ENCODE measurements at regions not wholly inside any gene's neighbourhood (a gene's known extent, or its start where the extent isn't known, plus 50 kb on each side); places are given as distances from the start of the nearest gene placed in this dataset.

- DNase-seq (ENCODE audit: low read depth), result no peak
- TF ChIP-seq, protein P1, sequence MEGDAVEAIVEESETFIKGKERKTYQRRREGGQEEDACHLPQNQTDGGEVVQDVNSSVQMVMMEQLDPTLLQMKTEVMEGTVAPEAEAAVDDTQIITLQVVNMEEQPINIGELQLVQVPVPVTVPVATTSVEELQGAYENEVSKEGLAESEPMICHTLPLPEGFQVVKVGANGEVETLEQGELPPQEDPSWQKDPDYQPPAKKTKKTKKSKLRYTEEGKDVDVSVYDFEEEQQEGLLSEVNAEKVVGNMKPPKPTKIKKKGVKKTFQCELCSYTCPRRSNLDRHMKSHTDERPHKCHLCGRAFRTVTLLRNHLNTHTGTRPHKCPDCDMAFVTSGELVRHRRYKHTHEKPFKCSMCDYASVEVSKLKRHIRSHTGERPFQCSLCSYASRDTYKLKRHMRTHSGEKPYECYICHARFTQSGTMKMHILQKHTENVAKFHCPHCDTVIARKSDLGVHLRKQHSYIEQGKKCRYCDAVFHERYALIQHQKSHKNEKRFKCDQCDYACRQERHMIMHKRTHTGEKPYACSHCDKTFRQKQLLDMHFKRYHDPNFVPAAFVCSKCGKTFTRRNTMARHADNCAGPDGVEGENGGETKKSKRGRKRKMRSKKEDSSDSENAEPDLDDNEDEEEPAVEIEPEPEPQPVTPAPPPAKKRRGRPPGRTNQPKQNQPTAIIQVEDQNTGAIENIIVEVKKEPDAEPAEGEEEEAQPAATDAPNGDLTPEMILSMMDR (IDR thresholded peaks at IDR 0.05; ENCODE audit: insufficient read depth, low read depth, low read length), result no peak
- no peak overlapping the region for H3K4me3 ChIP-seq (ENCODE audit: low read depth, low read length)
These were observed 255.5 kb upstream of the C11orf87 start for GRCh38 chr11:109166441-109166840.

DNA sequence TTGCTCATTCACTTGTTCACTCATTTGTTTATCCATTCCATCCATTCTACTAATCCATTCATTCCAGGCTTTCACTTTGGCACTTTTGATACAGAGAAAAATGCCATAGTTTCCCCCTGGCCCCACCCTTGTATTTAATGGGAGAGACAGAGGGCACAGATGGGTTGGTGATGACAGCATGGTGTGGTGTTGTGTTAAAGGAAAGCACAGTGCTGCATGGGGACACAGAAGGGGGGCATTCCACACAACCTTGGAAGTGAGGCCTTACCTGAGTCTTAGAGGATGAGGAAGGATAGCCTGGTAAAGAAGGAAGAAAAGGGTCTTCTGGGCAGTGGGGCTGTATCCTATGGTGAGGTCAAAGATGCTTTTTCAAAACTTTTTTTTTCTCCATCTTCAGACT, 248.5 kb upstream of the C11orf87 start:
- DNase-seq (ENCODE audit: low read depth), result no peak
- TF ChIP-seq, protein P1 (IDR thresholded peaks at IDR 0.05; ENCODE audit: insufficient read depth, low read depth, low read length), result no peak
- no peak overlapping the region for H3K4me3 ChIP-seq (ENCODE audit: low read depth, low read length)

GRCh38 chr11:109184376-109184775, 237.6 kb upstream of the C11orf87 start:
- TF ChIP-seq, protein P1 (IDR thresholded peaks at IDR 0.05; ENCODE audit: insufficient read depth, low read depth, low read length), result no peak
- no peak for DNase-seq (ENCODE audit: low read depth)
- no peak overlapping the region for H3K4me3 ChIP-seq (ENCODE audit: low read depth, low read length)

- no peak overlapping the region for H3K4me3 ChIP-seq (ENCODE audit: low read depth, low read length)
- TF ChIP-seq, protein P1 (IDR thresholded peaks at IDR 0.05; ENCODE audit: insufficient read depth, low read depth, low read length), result no peak
- no peak for DNase-seq (ENCODE audit: low read depth)
These were observed 229.1 kb upstream of the C11orf87 start for GRCh38 chr11:109192864-109193263.

DNA sequence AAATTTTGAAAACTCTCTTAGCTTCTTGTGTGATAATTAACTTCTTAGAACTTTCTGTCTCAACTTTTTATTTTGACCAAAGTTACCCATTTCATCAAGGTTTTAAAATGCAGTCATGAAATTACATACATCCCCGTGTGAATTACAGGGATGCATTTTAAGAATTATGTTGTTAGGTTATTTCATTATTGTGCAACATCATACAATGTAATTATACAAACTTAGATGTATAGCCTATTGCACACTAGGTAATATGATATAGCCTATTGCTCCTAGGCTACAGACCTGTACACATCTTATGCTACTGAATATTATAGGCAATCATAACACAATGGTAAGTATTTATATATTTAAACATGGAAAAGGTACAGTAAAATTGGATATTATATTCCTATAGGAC, 228.1 kb upstream of the C11orf87 start:
- H3K4me3 ChIP-seq (ENCODE audit: low read depth, low read length), result no peak overlapping the region
- TF ChIP-seq, protein P1 (IDR thresholded peaks at IDR 0.05; ENCODE audit: insufficient read depth, low read depth, low read length), result no peak
- no peak for DNase-seq (ENCODE audit: low read depth)

GRCh38 chr11:109196016-109196415, 226.0 kb upstream of the C11orf87 start:
- no peak for DNase-seq (ENCODE audit: low read depth)
- H3K4me3 ChIP-seq (ENCODE audit: low read depth, low read length), result no peak overlapping the region
- TF ChIP-seq, protein P1 (IDR thresholded peaks at IDR 0.05; ENCODE audit: insufficient read depth, low read depth, low read length), result no peak

DNA sequence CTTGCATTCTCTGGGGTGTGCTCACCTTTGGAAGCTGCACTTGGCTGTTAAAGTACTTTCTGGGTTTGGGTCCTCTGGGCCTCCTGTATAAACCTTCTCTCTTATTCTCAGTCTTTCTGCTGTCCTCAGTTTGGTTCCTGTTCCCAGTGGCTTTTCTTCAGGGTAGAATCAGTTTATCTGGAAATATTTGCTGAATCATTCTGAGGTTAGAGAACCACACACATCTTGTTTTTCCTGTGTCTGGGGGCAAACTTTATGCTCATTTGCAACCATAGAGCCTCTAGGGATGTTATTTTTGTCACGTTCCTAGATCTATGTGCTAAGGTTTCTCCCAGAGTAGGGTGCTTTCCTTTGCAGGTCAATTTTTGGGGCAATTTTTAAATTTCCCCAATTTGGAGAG, 224.3 kb upstream of the C11orf87 start:
- TF ChIP-seq, protein P1 (IDR thresholded peaks at IDR 0.05; ENCODE audit: insufficient read depth, low read depth, low read length), result no peak
- DNase-seq (ENCODE audit: low read depth), result peak; percentile 4
- no peak overlapping the region for H3K4me3 ChIP-seq (ENCODE audit: low read depth, low read length)
